WERI-Rb-1 (cell line): ENCODE measurements at regions not wholly inside any gene's neighbourhood (a gene's known extent, or its start where the extent isn't known, plus 50 kb on each side); places are given as distances from the start of the nearest gene placed in this dataset.

Experiments used
- DNase-seq: peaks from one replicate; pipeline ENCODE4 v3.0.0-alpha.2; 2020
- H3K27ac ChIP-seq: fragments of 250-450 bp; sonication (Bioruptor Pico); 2 replicates; pipeline ENCODE4 v1.5.1; 2020; ENCODE audit warnings: mild to moderate bottlenecking, moderate library complexity
- H3K27me3 ChIP-seq: fragments of 250-450 bp; sonication (Bioruptor Pico); 2 replicates; pipeline ENCODE4 v1.5.1; 2021; ENCODE audit warnings: mild to moderate bottlenecking, low read depth, moderate library complexity; ENCODE audit not compliant: insufficient read depth, severe bottlenecking
- H3K36me3 ChIP-seq: fragments of 250-450 bp; sonication (Bioruptor Pico); 2 replicates; pipeline ENCODE4 v1.5.1; 2020; ENCODE audit warnings: mild to moderate bottlenecking, moderate library complexity
- H3K4me3 ChIP-seq: 2 replicates; pipeline ENCODE4 v1.5.1; 2011; ENCODE audit warnings: low read depth, mild to moderate bottlenecking, control low read depth, low read length
- H3K9me3 ChIP-seq: fragments of 250-450 bp; sonication (Bioruptor Pico); 2 replicates; pipeline ENCODE4 v1.5.1; 2021; ENCODE audit warnings: mild to moderate bottlenecking, moderate library complexity; ENCODE audit not compliant: severe bottlenecking
- TF ChIP-seq, protein P1 (sequence below): IDR thresholded peaks from 2 replicates; pipeline ENCODE4 v1.5.1; 2011; ENCODE audit warnings: low read depth, mild to moderate bottlenecking, control low read depth, inconsistent platforms, low read length

DNA sequence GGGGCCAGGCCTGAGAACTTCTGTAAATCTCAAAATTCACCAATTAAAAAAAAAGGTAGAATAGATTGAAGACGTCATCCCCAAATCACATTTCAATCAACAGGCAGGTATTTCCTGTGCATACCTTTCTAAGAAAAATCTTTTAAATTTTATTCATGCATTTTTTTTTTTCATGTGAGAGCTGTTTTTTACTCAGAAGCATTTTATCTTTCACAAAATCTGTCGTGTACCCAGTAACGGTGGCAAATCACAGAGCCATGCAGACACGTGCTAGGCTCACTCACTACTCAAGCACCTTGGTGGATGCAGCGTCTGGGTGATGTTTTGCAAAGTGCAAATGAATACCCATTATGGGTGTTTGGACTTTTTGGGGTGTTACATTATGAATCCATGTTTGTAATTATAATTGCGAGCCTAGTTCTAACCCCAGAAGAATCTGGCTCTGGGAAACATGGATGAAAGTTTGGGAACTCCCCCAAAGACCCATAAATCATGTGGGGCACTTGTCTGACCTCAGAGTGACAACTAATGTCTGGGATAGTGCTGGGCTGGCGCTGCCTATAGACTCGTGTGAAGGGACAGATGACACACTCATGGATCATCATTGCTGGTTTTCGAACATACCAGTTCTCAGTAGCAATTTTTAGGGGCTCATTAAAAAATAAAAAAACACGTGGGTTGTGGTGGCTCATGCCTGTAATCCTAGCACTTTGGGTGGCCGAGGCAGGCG is 335.2 kb downstream of the LPIN1 start:
- Histone ChIP-seq H3K9me3 (no peaks in the 10 kb centered on the region), H3K27ac (no peak overlapping the region), H3K4me3 (no peak overlapping the region), H3K27me3 (no peaks in the 10 kb centered on the region), H3K36me3 (no peaks in the 10 kb centered on the region)
- TF ChIP-seq, protein P1, sequence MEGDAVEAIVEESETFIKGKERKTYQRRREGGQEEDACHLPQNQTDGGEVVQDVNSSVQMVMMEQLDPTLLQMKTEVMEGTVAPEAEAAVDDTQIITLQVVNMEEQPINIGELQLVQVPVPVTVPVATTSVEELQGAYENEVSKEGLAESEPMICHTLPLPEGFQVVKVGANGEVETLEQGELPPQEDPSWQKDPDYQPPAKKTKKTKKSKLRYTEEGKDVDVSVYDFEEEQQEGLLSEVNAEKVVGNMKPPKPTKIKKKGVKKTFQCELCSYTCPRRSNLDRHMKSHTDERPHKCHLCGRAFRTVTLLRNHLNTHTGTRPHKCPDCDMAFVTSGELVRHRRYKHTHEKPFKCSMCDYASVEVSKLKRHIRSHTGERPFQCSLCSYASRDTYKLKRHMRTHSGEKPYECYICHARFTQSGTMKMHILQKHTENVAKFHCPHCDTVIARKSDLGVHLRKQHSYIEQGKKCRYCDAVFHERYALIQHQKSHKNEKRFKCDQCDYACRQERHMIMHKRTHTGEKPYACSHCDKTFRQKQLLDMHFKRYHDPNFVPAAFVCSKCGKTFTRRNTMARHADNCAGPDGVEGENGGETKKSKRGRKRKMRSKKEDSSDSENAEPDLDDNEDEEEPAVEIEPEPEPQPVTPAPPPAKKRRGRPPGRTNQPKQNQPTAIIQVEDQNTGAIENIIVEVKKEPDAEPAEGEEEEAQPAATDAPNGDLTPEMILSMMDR, result no peak
- no peak for DNase-seq

DNA sequence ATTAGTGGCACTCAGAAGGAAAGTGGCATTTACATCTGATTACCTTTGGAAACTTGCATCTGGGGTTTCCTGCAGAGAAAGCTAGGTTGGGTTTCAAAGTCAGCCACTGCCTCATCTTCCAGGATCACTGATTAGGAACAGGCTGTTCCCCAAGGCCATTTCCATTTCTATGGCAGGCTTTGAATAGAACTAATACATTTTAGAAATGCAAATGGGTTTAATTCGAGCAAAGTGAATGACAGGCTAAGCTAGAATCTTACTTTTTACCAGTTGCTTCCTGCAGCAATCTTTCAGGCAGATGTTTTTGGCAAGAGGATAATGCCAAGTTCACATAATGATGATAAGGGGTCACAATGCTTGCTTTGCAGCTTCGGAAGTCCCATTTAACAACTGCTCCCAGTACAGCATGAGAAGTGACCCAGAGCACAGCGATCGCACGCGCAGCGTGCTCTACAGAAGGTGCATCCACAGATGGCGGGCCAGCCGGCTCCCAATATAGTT is 336.7 kb downstream of the LPIN1 start:
- H3K27ac ChIP-seq, result no peak overlapping the region
- H3K4me3 ChIP-seq, result no peak overlapping the region
- no peaks in the 10 kb centered on the region for H3K27me3 ChIP-seq
- no peaks in the 10 kb centered on the region for H3K9me3 ChIP-seq
- no peak for DNase-seq
- TF ChIP-seq, protein P1, result no peak
- no peaks in the 10 kb centered on the region for H3K36me3 ChIP-seq

DNA sequence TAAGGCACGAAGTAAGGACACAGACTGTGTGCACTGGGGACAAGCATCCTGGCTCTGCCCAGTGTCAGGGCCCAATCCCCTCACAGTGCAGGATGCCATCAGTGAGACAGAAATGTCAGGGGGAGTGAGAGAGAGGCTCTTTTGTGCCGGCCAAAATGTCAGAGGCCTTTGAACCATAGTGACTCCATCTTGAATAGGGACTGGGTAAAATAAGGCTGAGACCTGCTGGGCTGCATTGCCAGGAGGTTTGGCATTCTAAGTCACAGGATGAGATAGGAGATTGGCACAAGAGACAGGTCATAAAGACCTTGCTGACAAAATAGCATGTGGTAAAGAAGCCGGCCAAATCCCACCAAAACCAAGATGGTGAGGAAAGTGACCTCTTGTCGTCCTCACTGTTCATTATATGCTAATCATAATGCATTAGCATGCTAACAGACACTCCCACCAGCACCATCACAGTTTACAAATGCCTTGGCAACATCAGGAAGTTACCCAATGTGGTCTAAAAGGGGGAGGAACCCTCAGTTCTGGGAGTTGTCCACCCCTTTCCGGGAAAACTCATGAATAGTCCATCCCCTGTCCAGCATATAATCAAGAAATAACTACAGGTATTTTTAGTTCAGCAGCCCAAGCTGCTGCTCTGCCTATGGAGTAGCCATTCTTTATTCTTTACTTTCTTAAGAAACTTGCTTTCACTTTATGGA is 337.4 kb downstream of the LPIN1 start:
- Histone ChIP-seq H3K9me3 (no peaks in the 10 kb centered on the region), H3K36me3 (no peaks in the 10 kb centered on the region), H3K27me3 (no peaks in the 10 kb centered on the region), H3K27ac (no peak overlapping the region), H3K4me3 (no peak overlapping the region)
- TF ChIP-seq, protein P1, result no peak
- DNase-seq, result no peak

GRCh38 chr2:12087175-12087574 is 340.7 kb downstream of the LPIN1 start:
- no peaks in the 10 kb centered on the region for H3K36me3 ChIP-seq
- H3K4me3 ChIP-seq, result no peak overlapping the region
- H3K9me3 ChIP-seq, result no peaks in the 10 kb centered on the region
- TF ChIP-seq, protein P1, result no peak
- no peak for DNase-seq
- no peaks in the 10 kb centered on the region for H3K27me3 ChIP-seq
- H3K27ac ChIP-seq, result no peak overlapping the region

GRCh38 chr2:12087671-12088380 is 341.4 kb downstream of the LPIN1 start:
- TF ChIP-seq, protein P1, result no peak
- H3K4me3 ChIP-seq, result no peak overlapping the region
- no peaks in the 10 kb centered on the region for H3K36me3 ChIP-seq
- no peaks in the 10 kb centered on the region for H3K9me3 ChIP-seq
- H3K27ac ChIP-seq, result no peak overlapping the region
- no peak for DNase-seq
- H3K27me3 ChIP-seq, result no peaks in the 10 kb centered on the region
